ENCODE measurements at regions not wholly inside any gene's neighbourhood (a gene's known extent, or its start where the extent isn't known, plus 50 kb on each side); places are given as distances from the start of the nearest gene placed in this dataset.

GRCh38 chr12:126493366-126494108 is 1428.3 kb downstream of the AACS start:
- DNase-seq = no peak
- Histone ChIP-seq H3K9me3 (no peaks in the 10 kb centered on the region), H3K4me3 (no peak overlapping the region), H3K36me3 (no peaks in the 10 kb centered on the region), H3K27me3 (no peaks in the 10 kb centered on the region), H3K4me1 (no peaks in the 10 kb centered on the region), H3K27ac (no peak overlapping the region)
- TF ChIP-seq CTCF (IDR thresholded peaks at IDR 0.05) = no peak
- TF ChIP-seq POLR2A (IDR thresholded peaks at IDR 0.05) = no peak

- no peak overlapping the region for H3K4me3 ChIP-seq
- TF ChIP-seq CTCF (IDR thresholded peaks at IDR 0.05) (no peak), POLR2A (IDR thresholded peaks at IDR 0.05) (no peak)
- H3K27ac ChIP-seq = no peak overlapping the region
- no peaks in the 10 kb centered on the region for H3K4me1 ChIP-seq
- DNase-seq = no peak
- no peaks in the 10 kb centered on the region for H3K36me3 ChIP-seq
- no peaks in the 10 kb centered on the region for H3K27me3 ChIP-seq
- H3K9me3 ChIP-seq = no peaks in the 10 kb centered on the region
Observed at GRCh38 chr12:126496201-126496600, 1431.0 kb downstream of the AACS start.

GRCh38 chr12:126506426-126507182 is 1441.4 kb downstream of the AACS start:
- DNase-seq = no peak
- TF ChIP-seq CTCF (IDR thresholded peaks at IDR 0.05) = no peak
- H3K36me3 ChIP-seq = no peaks in the 10 kb centered on the region
- no peaks in the 10 kb centered on the region for H3K4me1 ChIP-seq
- no peaks in the 10 kb centered on the region for H3K27me3 ChIP-seq
- H3K27ac ChIP-seq = no peak overlapping the region
- no peaks in the 10 kb centered on the region for H3K9me3 ChIP-seq
- H3K4me3 ChIP-seq = no peak overlapping the region

- TF ChIP-seq CTCF (IDR thresholded peaks at IDR 0.05) = no peak
- no peak for TF ChIP-seq POLR2A (IDR thresholded peaks at IDR 0.05)
Observed at GRCh38 chr12:126507231-126507630, 1442.0 kb downstream of the AACS start.

GRCh38 chr12:126509572-126509971 is 1444.3 kb downstream of the AACS start:
- H3K27me3 ChIP-seq = no peaks in the 10 kb centered on the region
- H3K9me3 ChIP-seq = no peaks in the 10 kb centered on the region
- DNase-seq = no peak
- H3K4me1 ChIP-seq = no peaks in the 10 kb centered on the region
- no peak overlapping the region for H3K4me3 ChIP-seq
- H3K27ac ChIP-seq = no peak overlapping the region
- no peak for TF ChIP-seq CTCF (IDR thresholded peaks at IDR 0.05)
- no peak for TF ChIP-seq POLR2A (IDR thresholded peaks at IDR 0.05)
- H3K36me3 ChIP-seq = no peaks in the 10 kb centered on the region

More at GRCh38 chr12:126507231-126507630, 1442.0 kb downstream of the AACS start:
- Histone ChIP-seq H3K4me3 (no peak overlapping the region), H3K4me1 (no peaks in the 10 kb centered on the region), H3K36me3 (no peaks in the 10 kb centered on the region), H3K9me3 (no peaks in the 10 kb centered on the region), H3K27ac (no peak overlapping the region), H3K27me3 (no peaks in the 10 kb centered on the region)
- DNase-seq = no peak
